ENCODE measurements at regions not wholly inside any gene's neighbourhood (a gene's known extent, or its start where the extent isn't known, plus 50 kb on each side); places are given as distances from the start of the nearest gene placed in this dataset.
"Not testable (repeated sequence)": the region's sequence is repeated elsewhere in the genome, so short reads cannot be mapped to it uniquely, and the experiment has no call there.

- Histone ChIP-seq H2BK15ac (ENCODE audit: low read depth, low read length) (no peak overlapping the region), H2AFZ (replicated peaks; ENCODE audit: low read length, poor library complexity) (no peak overlapping the region), H3K9me3 (ENCODE audit: control insufficient read depth, insufficient read depth, low read length) (peaks cover 11% of the 10 kb centered on the region), H3K9ac (ENCODE audit: low read depth, low read length) (no peak overlapping the region), H2BK5ac (ENCODE audit: low read depth, low read length, poor library complexity, severe bottlenecking) (no peak overlapping the region), H3K4me3 (ENCODE audit: insufficient read depth, low read depth, low read length) (no peak overlapping the region), H3K14ac (replicated peaks; ENCODE audit: low read depth, low read length) (no peak overlapping the region), H3K27ac (ENCODE audit: insufficient read depth, low read length) (no peak overlapping the region), H3K79me1 (ENCODE audit: low read depth in 1 of 2, low read length in 2 of 2) (no peaks in the 10 kb centered on the region), H4K5ac (ENCODE audit: low read depth, low read length) (no peak overlapping the region), H3K27me3 (ENCODE audit: control insufficient read depth, insufficient read depth, low read length) (no peaks in the 10 kb centered on the region), H2AK5ac (ENCODE audit: low read depth, low read length) (no peak overlapping the region), H4K91ac (ENCODE audit: insufficient read depth, low read depth, low read length) (no peak overlapping the region), H4K20me1 (ENCODE audit: insufficient read depth, low read length) (no peaks in the 10 kb centered on the region), H4K8ac (ENCODE audit: low read depth in 2 of 2, low read length in 2 of 2) (no peak overlapping the region), H2AK9ac (replicated peaks; ENCODE audit: low read depth, low read length, poor library complexity) (no peak overlapping the region), H3K4ac (ENCODE audit: low read depth, low read length) (no peak overlapping the region), H3K23ac (ENCODE audit: low read depth, low read length) (no peak overlapping the region), H2BK20ac (ENCODE audit: low read depth, low read length) (no peak overlapping the region), H3K36me3 (ENCODE audit: control insufficient read depth, insufficient read depth, low read length) (no peaks in the 10 kb centered on the region), H2BK120ac (ENCODE audit: low read depth, low read length) (no peak overlapping the region), H3K4me1 (ENCODE audit: control insufficient read depth, insufficient read depth, low read length) (no peaks in the 10 kb centered on the region), H3K4me2 (ENCODE audit: low read depth, low read length) (no peak overlapping the region), H3K9me1 (ENCODE audit: insufficient read depth, low read length) (no peaks in the 10 kb centered on the region), H3K18ac (ENCODE audit: low read depth, low read length) (no peak overlapping the region), H3K56ac (ENCODE audit: extremely low read depth, insufficient read depth, low read length) (no peak overlapping the region)
- DNase-seq (no peak), ATAC-seq (ENCODE audit: low read depth) (no peak)
- no TSS peak for BruUV-seq (replicated peaks)
- WGBS, 2 experiments (ENCODE audit: extremely low coverage in 2 of 2, insufficient read length in 1 of 2) = no CpG with 5 or more reads among the region's 2 CpGs
- POLR2A ChIA-PET (ENCODE audit: unreplicated experiment) = no interaction called here
- dilution Hi-C loops (cut with HindIII; ENCODE audit: low sequenced_read_pairs, unreplicated experiment) (no loop called here), intact Hi-C loops (cut with micrococcal nuclease) (no loop called here), in situ Hi-C loops (cut with MboI; ENCODE audit: low sequenced_read_pairs) (no loop called here)
- TF ChIP-seq MXI1 (IDR thresholded peaks at IDR 0.05; ENCODE audit: borderline replicate concordance, low read depth, low read length) (no peak), ELK1 (IDR thresholded peaks at IDR 0.05; ENCODE audit: borderline replicate concordance, low read depth, low read length) (no peak), MAFK (IDR thresholded peaks at IDR 0.05; ENCODE audit: low read depth, low read length) (no peak)
- CTCF ChIA-PET = no interaction called here
These were observed 162.0 kb upstream of the FIGN start for GRCh38 chr2:163897799-163898198.

GRCh38 chr2:163893444-163893843, 157.6 kb upstream of the FIGN start:
- dilution Hi-C loops (cut with HindIII; ENCODE audit: low sequenced_read_pairs, unreplicated experiment); H3K36me3 ChIP-seq (ENCODE audit: control insufficient read depth, insufficient read depth, low read length); H2BK5ac ChIP-seq (ENCODE audit: low read depth, low read length, poor library complexity, severe bottlenecking); BruUV-seq (replicated peaks); CTCF ChIA-PET; H3K4me1 ChIP-seq (ENCODE audit: control insufficient read depth, insufficient read depth, low read length); H2AFZ ChIP-seq (replicated peaks; ENCODE audit: low read length, poor library complexity); H2BK20ac ChIP-seq (ENCODE audit: low read depth, low read length); H3K4me2 ChIP-seq (ENCODE audit: low read depth, low read length); H2BK15ac ChIP-seq (ENCODE audit: low read depth, low read length); H2AK9ac ChIP-seq (replicated peaks; ENCODE audit: low read depth, low read length, poor library complexity); H3K56ac ChIP-seq (ENCODE audit: extremely low read depth, insufficient read depth, low read length); POLR2A ChIA-PET (ENCODE audit: unreplicated experiment); H3K18ac ChIP-seq (ENCODE audit: low read depth, low read length); H3K9me1 ChIP-seq (ENCODE audit: insufficient read depth, low read length); H2BK120ac ChIP-seq (ENCODE audit: low read depth, low read length); intact Hi-C loops (cut with micrococcal nuclease); H2AK5ac ChIP-seq (ENCODE audit: low read depth, low read length); H4K91ac ChIP-seq (ENCODE audit: insufficient read depth, low read depth, low read length); H3K14ac ChIP-seq (replicated peaks; ENCODE audit: low read depth, low read length); H4K5ac ChIP-seq (ENCODE audit: low read depth, low read length); DNase-seq; H3K23ac ChIP-seq (ENCODE audit: low read depth, low read length); in situ Hi-C loops (cut with MboI; ENCODE audit: low sequenced_read_pairs); H3K4ac ChIP-seq (ENCODE audit: low read depth, low read length); ATAC-seq (ENCODE audit: low read depth); H3K4me3 ChIP-seq (ENCODE audit: insufficient read depth, low read depth, low read length); H4K8ac ChIP-seq (ENCODE audit: low read depth in 2 of 2, low read length in 2 of 2); H3K27me3 ChIP-seq (ENCODE audit: control insufficient read depth, insufficient read depth, low read length); H3K9ac ChIP-seq (ENCODE audit: low read depth, low read length); H3K79me1 ChIP-seq (ENCODE audit: low read depth in 1 of 2, low read length in 2 of 2); H4K20me1 ChIP-seq (ENCODE audit: insufficient read depth, low read length); H3K27ac ChIP-seq (ENCODE audit: insufficient read depth, low read length): not testable (repeated sequence)
- peaks cover 12% of the 10 kb centered on the region for H3K9me3 ChIP-seq (ENCODE audit: control insufficient read depth, insufficient read depth, low read length)
- no CpG with 5 or more reads among the region's 1 CpG for WGBS, 2 experiments (ENCODE audit: extremely low coverage in 2 of 2, insufficient read length in 1 of 2)

Measured in IMR-90 (cell line).